GM21529 (cell line): ENCODE measurements at regions not wholly inside any gene's neighbourhood (a gene's known extent, or its start where the extent isn't known, plus 50 kb on each side); places are given as distances from the start of the nearest gene placed in this dataset.

Experiments
- ATAC-seq: cut with Tn5 transposase; IDR thresholded peaks from one replicate; pipeline ENCODE4 v1.9.1; 2021; ENCODE audit not compliant: unreplicated experiment

DNA sequence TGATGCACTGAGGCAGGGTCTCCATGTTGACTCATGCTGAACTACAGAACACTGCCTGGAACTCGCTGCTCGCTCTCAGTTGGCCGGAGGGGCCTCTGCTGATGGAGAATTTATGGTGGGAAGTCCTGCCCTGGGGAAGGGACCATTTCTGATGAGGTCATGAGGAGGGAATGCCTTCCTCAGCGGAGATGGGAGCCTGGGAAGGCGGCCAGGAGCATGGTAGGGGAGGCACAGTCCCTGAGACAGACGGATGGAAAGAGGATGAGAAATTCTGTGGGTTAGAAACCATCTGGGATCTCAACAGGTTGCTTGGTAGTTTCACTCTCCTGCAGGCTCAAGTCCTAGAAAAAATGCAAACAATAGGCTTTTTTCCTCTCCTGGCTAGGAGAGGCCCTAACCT lies 56.8 kb upstream of the TPM1 start:
- no peak for ATAC-seq

DNA sequence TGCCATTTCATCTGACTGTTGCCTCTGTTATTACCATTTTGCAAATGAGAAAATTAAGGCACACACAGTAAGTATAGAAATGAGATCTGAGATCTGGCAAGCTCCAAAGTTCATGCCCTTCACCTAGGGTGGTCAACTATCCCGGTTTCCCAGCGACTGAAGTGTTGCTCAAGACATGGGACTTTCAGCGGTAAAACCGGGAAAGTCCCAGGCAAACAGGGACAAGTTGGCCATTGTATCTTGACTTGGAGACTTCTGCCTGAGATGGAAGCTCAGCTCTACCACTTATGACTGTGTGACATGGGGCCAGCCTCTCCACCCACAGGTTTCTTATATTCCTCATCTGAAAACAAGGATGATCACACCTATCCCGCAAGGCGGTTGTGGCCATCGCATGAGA lies 55.6 kb upstream of the TPM1 start:
- ATAC-seq: no peak

DNA sequence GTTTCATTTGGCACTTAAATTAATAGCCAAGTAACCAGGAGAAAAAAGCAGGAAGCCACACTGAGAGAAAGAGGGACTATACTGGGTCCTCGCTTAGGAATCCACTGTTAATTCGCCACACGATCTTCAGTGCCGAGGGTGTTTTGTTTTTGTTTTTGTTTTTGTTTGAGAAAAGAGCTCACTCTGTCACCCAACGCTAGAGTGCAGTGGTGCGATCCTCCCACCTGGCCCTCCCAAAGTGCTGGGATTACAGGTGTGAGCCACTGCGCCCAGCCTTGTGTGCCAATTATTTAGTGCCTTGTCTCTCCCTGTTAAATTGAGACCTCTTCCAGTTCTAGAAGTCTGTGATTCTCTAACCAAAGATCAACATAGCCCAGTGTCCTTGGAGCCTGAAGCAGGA lies 53.8 kb upstream of the TPM1 start:
- no peak for ATAC-seq

DNA sequence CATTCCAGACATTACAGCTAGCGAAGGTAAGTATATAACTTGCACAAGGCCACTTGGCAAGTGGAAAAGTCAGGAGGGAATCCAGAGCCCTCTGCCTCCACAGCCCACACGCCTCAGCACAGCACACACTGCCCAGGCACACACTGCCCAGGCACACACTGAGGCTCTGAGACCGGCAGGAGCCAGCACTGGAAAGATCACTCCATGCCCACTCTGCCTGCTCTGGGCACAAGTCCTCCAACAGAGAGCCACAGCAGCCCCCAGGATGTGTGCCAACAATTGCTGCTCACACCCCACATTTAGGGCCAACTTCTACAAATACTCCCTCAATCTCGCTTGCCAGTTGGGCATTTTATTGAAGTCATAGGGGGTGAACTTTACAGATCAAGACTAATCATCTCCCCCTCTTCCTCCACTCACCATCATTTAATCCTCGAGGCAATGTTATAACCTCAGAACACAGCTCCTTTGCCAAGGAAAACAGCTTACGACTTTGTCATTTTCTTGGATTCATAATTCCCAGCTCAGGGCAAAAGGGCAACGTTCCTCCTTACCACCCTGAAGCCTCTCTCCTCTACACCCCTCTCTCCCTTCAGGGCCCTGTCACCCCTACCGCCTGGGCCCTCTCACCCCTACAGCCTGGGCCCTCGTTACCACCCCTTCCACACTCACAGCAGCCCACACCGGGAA lies 53.0 kb upstream of the TPM1 start:
- ATAC-seq: no peak

DNA sequence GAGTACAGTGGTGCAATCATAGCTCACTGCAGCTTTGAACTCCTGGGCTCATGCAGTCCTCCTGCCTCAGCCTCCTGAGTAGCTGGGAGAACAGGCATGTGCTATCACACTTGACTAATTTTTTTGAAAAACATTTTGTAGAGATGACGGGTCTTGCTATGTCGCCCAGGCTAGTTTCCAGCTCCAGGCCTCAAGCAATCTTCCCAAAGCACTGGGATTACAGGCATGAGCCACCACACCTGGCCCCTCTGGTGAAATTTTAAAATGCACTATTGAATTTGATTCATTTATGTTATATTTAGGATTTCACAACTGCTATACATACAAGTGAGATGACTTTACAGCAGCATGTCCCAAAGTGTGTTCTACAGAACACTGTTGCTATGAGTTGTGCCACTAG lies 50.8 kb upstream of the TPM1 start:
- no peak for ATAC-seq

DNA sequence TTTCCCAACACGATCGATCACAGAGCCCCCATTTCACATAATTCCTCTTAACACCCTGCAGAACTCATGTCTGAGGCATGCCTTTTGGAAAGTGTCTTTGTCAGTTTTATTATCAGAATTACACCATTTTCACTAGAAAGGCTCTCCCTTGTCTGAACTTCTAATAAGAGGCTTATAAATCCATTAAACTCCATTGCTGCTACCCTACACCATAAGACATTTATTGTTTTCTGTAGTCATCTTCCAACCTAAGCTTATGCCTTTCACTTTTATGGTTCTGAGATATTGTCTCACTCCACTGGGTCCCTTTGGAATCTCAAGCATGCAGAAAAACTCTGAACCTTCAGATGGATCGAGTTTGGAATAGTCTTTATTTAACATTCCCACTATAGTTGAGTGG lies 50.2 kb upstream of the TPM1 start:
- ATAC-seq: no peak
